PC-9 (cell line): ENCODE measurements at regions not wholly inside any gene's neighbourhood (a gene's known extent, or its start where the extent isn't known, plus 50 kb on each side); places are given as distances from the start of the nearest gene placed in this dataset.

Experiments
- BruUV-seq: library from RNA; stranded (reverse); fragments of 400-500 nt; replicated peaks from 2 replicates; lab custom pipeline; 2021; lab: Mats Ljungman, UMichigan
- CTCF ChIA-PET: fragments of 300-600 bp; sonication (Branson Sonifier 250); formaldehyde crosslinking; loops from one replicate; lab custom pipeline; 2022; ENCODE audit warnings: antibody characterized with exemption; lab: Charles Lee
- POLR2A ChIA-PET: fragments of 300-600 bp; sonication (Branson Sonifier 250); formaldehyde crosslinking; loops from one replicate; lab custom pipeline; 2022; ENCODE audit warnings: antibody characterized with exemption; ENCODE audit not compliant: unreplicated experiment; lab: Charles Lee
- DNase-seq, 2 experiments: peaks; one replicate each; pipeline versions ENCODE4 v3.0.0 to v3.0.0-alpha.2; 2015 to 2022; ENCODE audit warnings: mixed read lengths in 1 of 2
- H2AFZ ChIP-seq: fragments of 200-600 bp; sonication (generic); 2 replicates; pipeline ENCODE4 v1.8.1; 2017; ENCODE audit warnings: antibody characterized with exemption
- H3F3A ChIP-seq: fragments of 200-600 bp; sonication (generic); 2 replicates; pipeline ENCODE4 v1.8.1; 2017; ENCODE audit warnings: antibody characterized with exemption, mild to moderate bottlenecking, low read depth; ENCODE audit not compliant: insufficient read depth
- H3K27ac ChIP-seq: fragments of 200-600 bp; sonication (generic); 2 replicates; pipeline ENCODE4 v1.6.1; 2016; ENCODE audit warnings: mixed run types
- H3K27me3 ChIP-seq: fragments of 200-600 bp; sonication (generic); 2 replicates; pipeline ENCODE4 v1.6.1; 2016; ENCODE audit warnings: low read depth, mixed run types; ENCODE audit not compliant: insufficient read depth
- H3K36me3 ChIP-seq: fragments of 200-600 bp; sonication (generic); 2 replicates; pipeline ENCODE4 v1.6.1; 2016; ENCODE audit warnings: low read depth, mixed run types
- H3K4me1 ChIP-seq: fragments of 200-600 bp; sonication (generic); replicated peaks from 2 replicates; pipeline ENCODE4 v1.6.1; 2016; ENCODE audit warnings: mixed run types; ENCODE audit not compliant: insufficient read depth
- H3K4me2 ChIP-seq: fragments of 200-600 bp; sonication (generic); 2 replicates; pipeline ENCODE4 v1.6.1; 2017; ENCODE audit warnings: mixed run types
- H3K4me3 ChIP-seq: fragments of 200-600 bp; sonication (generic); 2 replicates; pipeline ENCODE4 v1.6.1; 2016; ENCODE audit warnings: mixed run types
- H3K79me2 ChIP-seq: fragments of 200-600 bp; sonication (generic); 2 replicates; pipeline ENCODE4 v1.6.1; 2017; ENCODE audit warnings: low read depth, mixed run types
- H3K9me2 ChIP-seq: fragments of 200-600 bp; sonication (generic); 2 replicates; pipeline ENCODE4 v1.8.1; 2017; ENCODE audit warnings: mild to moderate bottlenecking; ENCODE audit not compliant: insufficient read depth
- H3K9me3 ChIP-seq: fragments of 200-600 bp; sonication (generic); 2 replicates; pipeline ENCODE4 v1.8.1; 2016; ENCODE audit warnings: low read depth; ENCODE audit not compliant: insufficient read depth
- H4K20me1 ChIP-seq: fragments of 200-600 bp; sonication (generic); 2 replicates; pipeline ENCODE4 v1.8.1; 2017; ENCODE audit not compliant: insufficient read depth
- CTCF ChIP-seq: fragments of 200-600 bp; sonication (generic); conservative IDR thresholded peaks from 2 replicates; pipeline ENCODE4 v1.6.1; 2017; ENCODE audit warnings: mixed run types, antibody characterized with exemption, mild to moderate bottlenecking, moderate library complexity
- EZH2 ChIP-seq: fragments of 200-600 bp; sonication (generic); IDR thresholded peaks from 2 replicates; pipeline ENCODE4 v1.8.0; 2017; ENCODE audit warnings: antibody characterized with exemption, low read depth
- intact Hi-C: fragments of 100-400 bp; cut with micrococcal nuclease; formaldehyde crosslinking; loops from one replicate; pipeline ENCODE4 v1.10.0; 2022; ENCODE audit not compliant: unreplicated experiment

DNA sequence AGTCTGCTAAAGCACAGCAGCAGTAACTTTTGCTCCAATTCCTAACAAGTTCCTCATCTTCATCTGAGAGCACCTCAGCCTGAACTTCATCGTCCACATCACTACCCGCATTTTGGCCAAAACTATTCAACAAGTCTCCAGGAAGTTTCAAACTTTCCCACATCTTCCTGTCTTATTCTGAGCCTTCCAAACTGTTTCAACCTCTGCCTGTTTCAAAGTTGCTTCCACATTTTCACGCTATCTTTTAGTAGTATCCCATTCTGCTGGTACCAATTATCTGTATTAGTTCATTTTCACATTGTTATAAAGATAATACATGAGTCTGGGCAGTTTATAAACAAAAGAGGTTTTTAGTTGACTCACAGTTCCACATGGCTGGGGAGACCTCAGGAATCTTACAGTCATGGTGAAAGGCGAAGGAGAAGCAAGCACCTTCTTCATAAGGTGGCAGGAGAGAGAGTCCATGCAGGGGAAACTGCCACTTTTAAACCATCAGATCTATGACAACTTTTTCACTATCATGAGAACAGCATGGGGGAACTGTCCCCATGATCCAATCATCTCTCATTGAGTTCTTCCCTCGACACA lies 99.4 kb upstream of the GRIK2 start:
- H3K27ac ChIP-seq, result no peak overlapping the region

DNA sequence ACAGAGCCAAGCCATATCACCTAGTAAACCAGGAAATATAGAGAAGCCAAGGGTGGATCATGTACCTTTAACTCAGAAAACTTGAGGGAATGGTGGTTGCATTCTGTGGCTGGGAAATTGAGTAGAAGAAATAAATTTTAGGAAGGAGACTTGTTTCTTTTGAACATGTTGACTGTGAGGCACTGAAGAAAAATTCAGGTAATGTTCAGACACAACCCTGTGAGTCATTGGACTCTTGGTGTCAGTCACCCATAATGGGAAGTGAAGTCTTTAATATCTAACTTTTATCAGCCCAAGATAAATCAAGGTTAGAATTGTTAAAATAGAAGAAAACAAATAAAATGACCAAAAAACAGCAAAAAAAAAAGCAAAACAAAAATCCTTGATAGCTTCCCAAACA lies 98.8 kb upstream of the GRIK2 start:
- DNase-seq, result no peak
- Histone ChIP-seq H2AFZ (peak overlapping the region; percentile 61; the same call in 1 of the 2 replicates), H3K9me2 (no peaks in the 10 kb centered on the region), H4K20me1 (no peaks in the 10 kb centered on the region), H3K9me3 (peaks cover 3% of the 10 kb centered on the region; the same call in 1 of the 2 replicates), H3K4me3 (no peak overlapping the region), H3K27me3 (no peaks in the 10 kb centered on the region), H3K79me2 (no peaks in the 10 kb centered on the region), H3K36me3 (no peaks in the 10 kb centered on the region), H3K27ac (no peak overlapping the region), H3K4me2 (no peak overlapping the region), H3K4me1 (no peaks in the 10 kb centered on the region), H3F3A (no peaks in the 10 kb centered on the region)
- ChIA-PET CTCF (no interaction called here), POLR2A (no interaction called here)
- intact Hi-C loops, result no loop called here
- no TSS peak for BruUV-seq
- TF ChIP-seq EZH2 (no peak), CTCF (no peak)

More for the DNA sequence above, 99.4 kb upstream of the GRIK2 start:
- H4K20me1 ChIP-seq, result no peaks in the 10 kb centered on the region
- H3K9me3 ChIP-seq, result peaks cover 3% of the 10 kb centered on the region; the same call in 1 of the 2 replicates
- no peak for DNase-seq
- intact Hi-C loops, result no loop called here
- BruUV-seq, result no TSS peak
- no peaks in the 10 kb centered on the region for H3K9me2 ChIP-seq
- CTCF ChIA-PET, result no interaction called here
- no peaks in the 10 kb centered on the region for H3K79me2 ChIP-seq
- peak overlapping the region; percentile 61; the same call in 1 of the 2 replicates for H2AFZ ChIP-seq
- no peaks in the 10 kb centered on the region for H3K27me3 ChIP-seq
- no peaks in the 10 kb centered on the region for H3K36me3 ChIP-seq
- no peaks in the 10 kb centered on the region for H3K4me1 ChIP-seq
- no peaks in the 10 kb centered on the region for H3F3A ChIP-seq
- TF ChIP-seq CTCF (no peak), EZH2 (no peak)
- no peak overlapping the region for H3K4me3 ChIP-seq
- POLR2A ChIA-PET, result no interaction called here
- no peak overlapping the region for H3K4me2 ChIP-seq

- BruUV-seq, result no TSS peak
- Histone ChIP-seq H3K27me3 (no peaks in the 10 kb centered on the region), H3F3A (no peaks in the 10 kb centered on the region), H2AFZ (no peak overlapping the region), H3K79me2 (no peaks in the 10 kb centered on the region), H3K4me3 (no peak overlapping the region), H3K36me3 (no peaks in the 10 kb centered on the region), H4K20me1 (no peaks in the 10 kb centered on the region), H3K9me2 (no peaks in the 10 kb centered on the region), H3K9me3 (peaks cover 3% of the 10 kb centered on the region; the same call in 1 of the 2 replicates), H3K4me2 (no peak overlapping the region), H3K27ac (no peak overlapping the region), H3K4me1 (no peaks in the 10 kb centered on the region)
- DNase-seq, result no peak
- intact Hi-C loops, result no loop called here
- POLR2A ChIA-PET, result no interaction called here
- TF ChIP-seq EZH2 (no peak), CTCF (no peak)
- CTCF ChIA-PET, result no interaction called here
Observed at GRCh38 chr6:101296169-101296960, 97.1 kb upstream of the GRIK2 start.
